HG03175 (cell line): ENCODE measurements at regions not wholly inside any gene's neighbourhood (a gene's known extent, or its start where the extent isn't known, plus 50 kb on each side); places are given as distances from the start of the nearest gene placed in this dataset.

Source experiments
- ATAC-seq: cut with Tn5 transposase; IDR thresholded peaks from one replicate; pipeline ENCODE4 v1.9.1; 2021; ENCODE audit warnings: mild to moderate bottlenecking, moderate library complexity; ENCODE audit not compliant: unreplicated experiment

DNA sequence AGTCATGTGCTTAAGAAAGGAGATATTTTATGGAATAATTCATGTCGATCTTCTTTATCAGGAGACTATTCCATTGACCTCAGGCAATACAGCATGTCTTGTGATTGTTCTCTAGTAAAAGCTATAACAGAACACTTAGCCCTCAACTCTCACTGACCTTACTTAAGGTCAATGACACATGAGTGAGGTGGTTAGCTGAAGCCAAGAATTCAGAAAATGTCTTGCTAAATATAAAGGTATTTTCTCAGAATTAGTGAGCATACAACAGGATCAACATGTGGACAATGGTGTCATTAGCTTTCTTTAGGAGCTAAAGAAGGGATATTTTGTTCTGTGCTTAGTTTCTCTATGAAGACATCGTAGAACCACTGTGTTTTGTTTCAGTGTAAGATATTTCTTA, 1730.4 kb upstream of the SLC10A2 start:
- ATAC-seq, result no peak

DNA sequence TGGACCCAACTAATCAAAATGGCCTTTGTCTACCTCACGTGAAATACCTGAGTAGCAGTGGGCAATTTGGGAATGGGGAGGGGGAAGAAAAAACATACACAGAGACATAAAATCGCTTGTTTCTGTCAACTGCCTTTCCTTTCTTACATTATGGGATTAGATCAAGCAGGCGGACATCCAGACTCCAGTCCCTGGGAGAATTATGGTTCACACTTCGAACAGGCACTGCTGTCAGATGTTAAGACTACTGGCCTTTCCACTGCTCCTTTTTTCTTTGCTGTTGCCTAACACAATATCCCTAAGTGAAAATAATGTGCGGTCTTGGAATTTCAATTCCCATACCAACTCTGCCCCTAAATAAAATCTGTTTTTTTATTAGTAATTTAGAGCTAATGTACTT, 1719.7 kb upstream of the SLC10A2 start:
- ATAC-seq, result no peak

DNA sequence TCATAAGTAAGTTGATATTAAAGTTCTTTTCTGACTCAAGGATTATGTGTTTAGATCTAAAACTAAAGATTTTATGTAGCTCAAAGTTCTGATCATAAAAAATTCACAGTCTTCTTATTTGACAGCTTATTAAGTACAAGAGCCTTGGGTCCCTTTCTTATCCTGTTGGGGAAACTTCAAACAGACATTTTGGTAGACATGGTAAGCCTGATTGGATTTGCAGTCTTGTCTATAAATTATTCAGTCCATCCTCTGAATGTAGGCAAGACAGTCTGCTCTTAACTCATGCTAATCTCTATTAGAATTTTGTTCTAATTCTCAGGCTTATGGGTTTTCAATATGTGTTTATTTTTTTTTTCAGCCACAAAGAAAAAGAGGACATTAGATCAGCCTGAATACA, 1718.7 kb upstream of the SLC10A2 start:
- no peak for ATAC-seq

DNA sequence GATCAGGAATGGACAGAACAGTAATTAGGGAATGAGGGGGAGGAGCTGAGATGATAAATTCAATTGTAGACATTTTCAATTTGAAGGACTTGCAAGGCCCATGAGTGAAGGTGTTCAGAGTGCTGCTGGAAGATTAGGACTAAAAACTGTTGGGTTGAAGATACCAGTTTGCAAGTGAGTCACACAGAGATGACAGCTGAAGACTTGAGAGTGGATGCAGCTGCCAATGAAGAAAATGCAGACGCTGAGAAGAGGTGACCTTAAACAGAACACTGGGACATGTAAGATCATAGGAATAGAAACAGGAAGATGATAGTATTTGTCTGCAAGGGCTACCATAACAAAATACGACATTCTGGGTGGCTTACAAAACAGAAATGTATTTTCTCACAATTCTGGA, 1716.5 kb upstream of the SLC10A2 start:
- no peak for ATAC-seq

DNA sequence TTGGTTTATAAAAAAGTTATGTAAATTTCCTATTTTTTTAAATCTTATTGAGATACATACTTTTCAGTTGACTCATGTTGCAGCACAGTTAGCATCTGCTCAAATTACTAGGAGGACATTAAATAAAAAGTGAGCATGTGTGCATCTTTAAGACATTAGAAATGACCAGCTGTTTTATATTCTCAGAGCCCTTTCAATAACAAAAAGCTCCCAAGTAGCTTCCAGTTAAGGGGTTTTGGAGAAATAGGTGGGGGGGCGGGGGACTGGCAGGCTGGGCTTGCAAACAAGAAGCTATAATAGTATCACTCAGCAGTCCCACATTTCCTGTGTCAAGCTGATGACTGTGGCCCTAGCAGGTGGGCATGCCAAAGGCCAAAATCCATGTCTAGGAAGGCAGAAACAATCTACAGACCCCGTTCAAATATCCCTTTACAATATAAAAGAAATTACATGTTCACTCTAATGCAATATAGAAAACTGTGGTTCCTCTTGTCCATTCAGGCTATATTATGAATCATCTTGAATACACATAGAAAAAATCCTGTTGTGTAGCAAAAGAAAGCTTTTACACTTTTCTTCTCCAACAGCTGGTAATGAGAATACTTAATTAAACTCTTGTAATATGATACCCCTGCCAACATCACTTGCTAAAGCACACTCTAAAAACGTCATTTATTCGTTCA, 1713.2 kb upstream of the SLC10A2 start:
- ATAC-seq, result no peak

GRCh38 chr13:104773775-104774174, 1707.6 kb upstream of the SLC10A2 start:
- peak; percentile 70 for ATAC-seq

DNA sequence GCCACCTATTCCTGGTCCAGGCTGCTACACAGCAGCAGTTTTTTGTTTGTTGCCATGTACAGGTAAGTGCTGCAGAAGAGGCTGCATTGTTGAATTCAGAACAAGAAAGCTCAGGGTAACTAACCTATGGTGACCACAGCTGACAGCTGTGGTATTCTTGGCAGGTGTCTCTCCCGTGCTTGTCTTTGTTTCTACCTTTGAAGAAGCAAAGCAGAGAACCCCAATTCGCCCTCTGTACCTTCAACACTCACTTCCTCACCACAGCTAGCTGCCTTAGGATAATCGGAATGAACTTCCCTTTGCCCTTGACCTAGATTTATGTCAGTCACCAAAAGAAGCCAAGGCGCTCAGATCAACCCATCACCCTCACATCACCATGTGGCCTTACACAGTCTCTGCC, 1703.3 kb upstream of the SLC10A2 start:
- no peak for ATAC-seq

DNA sequence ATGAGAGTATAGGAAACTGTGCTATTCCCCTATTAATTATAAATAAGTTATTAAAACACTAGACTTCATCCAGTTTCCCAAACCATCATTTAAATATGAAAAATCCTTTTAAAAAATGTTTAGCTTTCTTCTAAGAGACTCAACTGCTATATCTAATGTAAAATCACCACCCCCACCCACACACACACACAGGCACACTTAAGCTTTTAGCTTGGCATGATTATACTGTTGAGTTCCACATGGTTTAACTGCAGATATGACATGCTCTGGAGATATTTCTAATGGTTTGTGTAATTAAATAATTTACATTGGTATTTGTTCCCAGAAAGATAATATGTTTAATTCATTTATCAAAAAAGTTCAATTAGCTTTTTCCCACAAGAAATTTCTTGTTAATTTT, 1700.1 kb upstream of the SLC10A2 start:
- ATAC-seq, result no peak

DNA sequence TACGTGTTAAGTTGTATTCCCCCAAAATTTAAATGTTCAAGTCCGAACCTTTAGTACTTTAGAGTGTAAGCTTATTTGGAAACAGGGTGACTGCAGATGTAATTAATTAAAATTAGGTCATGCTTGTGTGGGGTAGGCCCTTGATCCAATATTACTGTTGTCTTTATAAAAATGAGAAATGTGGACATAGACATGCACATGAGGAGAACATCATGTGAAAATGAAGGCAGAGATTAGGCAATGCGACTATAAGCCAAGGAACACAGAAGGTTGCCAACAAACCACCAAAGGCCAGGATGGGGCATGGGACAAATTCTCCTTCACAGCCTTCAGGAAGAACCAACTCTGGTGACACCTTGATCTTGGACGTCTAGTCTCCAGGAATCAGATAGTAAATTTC, 1698.4 kb upstream of the SLC10A2 start:
- no peak for ATAC-seq

DNA sequence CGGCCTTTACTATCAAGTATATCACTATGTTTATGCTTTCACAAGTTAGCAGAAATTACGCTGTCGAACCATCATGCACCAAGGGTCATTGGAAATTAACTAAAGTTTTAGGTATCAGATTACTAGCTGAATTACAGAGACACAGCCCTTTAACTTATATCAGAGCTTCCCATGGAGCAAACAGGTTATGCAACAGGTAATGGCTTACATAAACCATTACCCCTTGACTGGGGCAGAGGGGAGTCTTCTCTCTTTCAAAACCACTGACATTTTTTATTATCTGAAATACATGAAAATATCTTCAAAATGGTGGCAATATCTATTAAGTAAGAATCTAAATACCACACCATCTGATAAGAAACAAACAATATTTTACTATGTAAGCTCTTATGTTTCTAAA, 1692.9 kb upstream of the SLC10A2 start:
- ATAC-seq, result no peak

DNA sequence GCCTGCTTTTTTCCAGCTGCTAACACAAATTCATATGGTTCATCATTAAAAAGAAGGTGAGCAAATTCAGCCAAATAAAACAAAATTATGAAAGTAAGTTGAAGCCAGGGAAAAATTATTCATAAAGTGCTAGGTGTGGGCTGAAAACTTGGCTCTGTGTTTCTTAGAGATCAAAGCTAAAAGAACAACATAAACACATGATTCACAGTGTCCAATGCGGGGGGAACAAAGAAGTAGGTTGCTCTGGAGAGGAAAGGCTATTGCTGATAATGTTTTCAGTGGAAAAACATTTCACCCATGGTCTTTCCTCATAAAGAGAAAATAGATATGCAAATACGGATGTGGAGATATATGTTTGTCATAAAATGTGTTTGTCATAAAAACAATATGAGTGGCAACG, 1691.5 kb upstream of the SLC10A2 start:
- ATAC-seq, result no peak

DNA sequence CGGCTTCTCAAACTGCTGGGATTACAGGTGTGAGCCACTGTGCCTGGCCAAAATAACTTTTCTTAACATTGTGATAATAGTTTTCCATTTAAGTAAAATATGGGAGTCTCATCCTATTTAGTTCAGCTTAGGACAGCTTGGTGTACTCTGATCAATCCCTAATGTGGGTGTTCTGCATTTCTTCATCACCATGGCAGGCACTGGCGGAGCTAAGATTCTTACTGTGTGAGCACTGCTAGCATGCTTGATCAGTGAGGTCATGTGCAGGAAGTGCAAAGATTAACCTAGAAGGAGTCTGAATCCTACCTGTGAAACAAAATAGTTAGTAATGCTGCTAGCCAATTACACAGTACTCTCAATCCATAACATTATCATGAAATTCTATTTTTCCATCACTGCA, 1684.2 kb upstream of the SLC10A2 start:
- ATAC-seq, result no peak

DNA sequence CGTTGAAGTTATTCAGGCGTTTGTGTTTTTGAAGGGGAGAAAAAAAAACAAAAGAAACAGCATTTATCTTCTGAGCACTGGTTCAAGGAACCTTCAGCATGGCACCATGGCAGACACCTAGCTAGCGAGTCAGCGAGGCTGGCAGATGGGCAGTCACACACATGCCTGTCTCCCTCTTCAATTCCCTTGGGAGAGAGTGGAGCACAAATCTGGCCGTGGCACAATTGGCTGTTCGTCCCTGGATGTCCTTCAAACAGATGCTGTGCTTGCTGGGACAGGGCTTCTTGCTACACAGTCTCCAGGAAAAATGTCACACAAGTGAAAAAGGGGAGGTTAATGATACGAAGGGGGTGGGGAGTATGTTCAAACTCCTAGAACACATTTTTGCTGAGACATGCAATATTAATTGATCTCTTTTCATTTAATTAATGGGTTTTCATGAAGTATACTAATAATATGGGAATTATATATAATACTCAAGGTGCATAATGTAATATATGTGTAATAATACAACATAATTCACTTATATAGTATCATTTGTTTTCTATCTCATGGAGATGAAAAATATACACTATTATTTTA, 1674.5 kb upstream of the SLC10A2 start:
- no peak for ATAC-seq

GRCh38 chr13:104737713-104738112, 1671.5 kb upstream of the SLC10A2 start:
- no peak for ATAC-seq

GRCh38 chr13:104733427-104733826, 1667.2 kb upstream of the SLC10A2 start:
- ATAC-seq, result no peak

- ATAC-seq, result no peak
Measured at GRCh38 chr13:104715111-104715510, 1648.9 kb upstream of the SLC10A2 start.

GRCh38 chr13:104705031-104705750, 1639.0 kb upstream of the SLC10A2 start:
- no peak for ATAC-seq

DNA sequence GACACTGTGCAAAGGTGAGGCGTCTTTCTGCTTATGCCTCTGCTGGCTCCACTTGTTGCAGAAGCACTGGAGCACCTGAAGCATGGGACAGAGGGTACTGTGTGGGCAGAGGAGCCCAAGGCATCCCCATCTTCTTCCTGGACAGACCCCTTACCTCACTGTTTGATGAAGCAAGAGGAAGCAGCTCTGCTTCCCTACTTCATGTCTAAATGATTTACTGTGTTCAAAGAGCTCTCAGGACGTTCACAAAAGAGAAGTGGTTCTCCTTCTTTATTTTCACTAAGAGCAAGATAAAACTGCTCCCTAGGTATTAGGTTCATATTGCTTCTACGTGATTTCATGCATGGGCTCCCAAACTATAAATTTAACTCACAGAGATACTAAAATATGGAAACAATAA, 1635.4 kb upstream of the SLC10A2 start:
- ATAC-seq, result no peak

GRCh38 chr13:104694397-104694796, 1628.2 kb upstream of the SLC10A2 start:
- ATAC-seq, result no peak

GRCh38 chr13:104693126-104693525, 1626.9 kb upstream of the SLC10A2 start:
- no peak for ATAC-seq

DNA sequence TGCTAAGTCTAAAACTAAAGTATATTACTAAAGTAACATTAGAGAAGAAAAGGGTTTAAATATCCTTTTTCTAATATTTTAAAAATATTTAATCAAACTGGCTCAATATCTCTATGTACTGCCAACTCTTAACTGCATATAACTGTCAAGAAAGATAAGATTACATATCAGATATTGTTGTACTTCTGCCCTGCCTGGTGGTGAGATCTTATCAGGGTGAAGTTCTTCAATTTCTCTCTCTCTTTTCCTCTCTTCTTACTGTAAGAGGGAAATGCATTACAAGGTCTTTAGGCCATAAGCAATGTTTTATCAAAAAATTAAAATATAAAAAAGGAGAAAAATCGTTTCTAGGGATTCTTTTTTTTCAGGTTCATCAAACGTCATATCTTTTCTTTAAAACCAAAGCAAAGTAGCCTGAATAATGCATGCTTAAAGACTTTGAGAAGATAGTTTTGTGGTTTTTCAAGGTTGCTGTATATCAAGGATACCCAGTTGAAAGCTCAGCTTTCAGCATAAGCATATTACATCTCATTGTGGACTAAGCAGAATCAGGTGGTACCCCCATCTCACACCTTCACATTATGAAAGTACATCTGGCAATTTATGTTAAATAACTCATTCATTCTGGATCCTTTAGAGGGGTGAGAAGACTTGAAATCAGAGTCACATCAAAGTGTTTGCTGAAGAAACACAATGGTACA, 1625.7 kb upstream of the SLC10A2 start:
- ATAC-seq, result no peak

DNA sequence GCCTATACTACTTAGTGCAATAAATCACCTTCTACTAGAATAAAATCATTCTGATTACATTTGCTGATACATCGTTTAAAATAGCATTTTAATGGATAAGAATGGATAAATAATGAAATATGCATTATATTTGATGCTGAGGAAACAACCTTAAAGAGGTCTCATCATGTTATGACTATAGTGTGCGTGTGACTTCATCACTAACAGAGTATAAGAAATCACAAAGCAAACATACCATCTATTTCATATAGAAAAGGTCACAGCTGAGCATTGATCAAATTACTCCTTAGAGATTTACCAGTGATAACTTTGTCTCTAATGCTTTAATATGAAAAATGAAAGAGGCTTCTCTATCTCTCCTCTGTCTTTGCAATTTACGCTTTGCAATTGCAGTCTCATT, 1620.3 kb upstream of the SLC10A2 start:
- no peak for ATAC-seq
